BLaER1 (cell line): ENCODE measurements at regions not wholly inside any gene's neighbourhood (a gene's known extent, or its start where the extent isn't known, plus 50 kb on each side); places are given as distances from the start of the nearest gene placed in this dataset.

ENCODE experiments used
- H3K27ac ChIP-seq: shearing (Covaris generic); formaldehyde crosslinking; 2 replicates; pipeline ENCODE4 v1.8.1; 2022
- H3K27me3 ChIP-seq: shearing (Covaris generic); formaldehyde crosslinking; 2 replicates; pipeline ENCODE4 v1.8.1; 2022
- H3K36me3 ChIP-seq: shearing (Covaris generic); formaldehyde crosslinking; 2 replicates; pipeline ENCODE4 v1.8.1; 2022
- H3K4me1 ChIP-seq: shearing (Covaris generic); formaldehyde crosslinking; 2 replicates; pipeline ENCODE4 v1.8.1; 2022
- H3K4me2 ChIP-seq: shearing (Covaris generic); formaldehyde crosslinking; 2 replicates; pipeline ENCODE4 v1.8.1; 2022
- H3K4me3 ChIP-seq: shearing (Covaris generic); formaldehyde crosslinking; 2 replicates; pipeline ENCODE4 v1.8.1; 2022
- H3K9ac ChIP-seq: shearing (Covaris generic); formaldehyde crosslinking; 2 replicates; pipeline ENCODE4 v1.8.1; 2022
- H3K9me3 ChIP-seq: shearing (Covaris generic); formaldehyde crosslinking; 2 replicates; pipeline ENCODE4 v1.8.1; 2022
- H4K20me1 ChIP-seq: shearing (Covaris generic); formaldehyde crosslinking; 2 replicates; pipeline ENCODE4 v1.8.1; 2022
- Cebpa-rat ChIP-seq: shearing (Covaris generic); IDR thresholded peaks from 2 replicates; pipeline ENCODE4 v1.8.1; 2022

DNA sequence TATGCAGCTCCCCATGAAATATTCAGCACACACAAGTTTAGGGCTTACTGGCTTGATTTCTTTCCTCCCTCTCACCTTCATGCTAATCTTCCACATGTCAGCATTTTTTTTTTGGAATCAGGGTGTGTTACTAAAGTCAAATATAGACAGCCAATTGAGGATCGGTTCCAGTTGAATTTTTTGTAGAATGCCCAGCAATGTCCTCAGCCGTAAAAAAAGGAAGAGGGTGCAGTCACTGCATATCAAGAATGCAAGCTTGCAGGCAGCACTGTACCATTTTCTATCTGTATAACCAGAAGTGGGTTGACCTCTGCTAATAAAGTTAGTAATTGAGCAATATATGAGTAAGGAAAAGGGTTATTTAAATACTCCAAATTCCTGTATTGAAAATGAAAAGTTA, 51.4 kb upstream of the CHMP2B start:
- no peak overlapping the region for H3K4me3 ChIP-seq
- no peak for TF ChIP-seq Cebpa-rat
- H3K4me2 ChIP-seq = no peak overlapping the region
- no peaks in the 10 kb centered on the region for H3K4me1 ChIP-seq
- no peaks in the 10 kb centered on the region for H3K36me3 ChIP-seq
- no peaks in the 10 kb centered on the region for H3K27me3 ChIP-seq
- no peak overlapping the region for H3K27ac ChIP-seq
- H3K9ac ChIP-seq = no peak overlapping the region
- H3K9me3 ChIP-seq = no peaks in the 10 kb centered on the region
- H4K20me1 ChIP-seq = no peaks in the 10 kb centered on the region

DNA sequence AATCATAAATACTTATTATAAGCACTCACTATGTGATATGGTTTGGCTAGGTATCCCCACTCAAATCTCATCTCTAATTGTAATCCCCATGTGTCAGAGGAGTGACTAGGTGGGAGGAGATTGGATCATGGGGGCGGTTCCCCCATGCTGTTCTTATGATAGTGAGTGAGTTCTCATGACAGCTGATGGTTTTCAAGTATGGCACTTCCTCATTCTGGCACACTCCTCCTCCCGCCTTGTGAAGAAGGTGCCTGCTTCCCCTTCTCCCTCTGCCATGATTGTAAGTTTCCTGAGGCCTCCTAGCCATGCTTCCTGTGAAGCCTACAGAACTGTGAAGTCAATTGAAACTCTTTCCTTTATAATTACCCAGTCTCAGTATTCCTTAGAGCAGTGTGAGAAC, 53.3 kb upstream of the CHMP2B start:
- Histone ChIP-seq H3K36me3 (no peaks in the 10 kb centered on the region), H3K9me3 (no peaks in the 10 kb centered on the region), H3K27me3 (no peaks in the 10 kb centered on the region), H3K27ac (no peak overlapping the region), H4K20me1 (no peaks in the 10 kb centered on the region), H3K4me2 (no peak overlapping the region), H3K4me3 (no peak overlapping the region), H3K9ac (no peak overlapping the region), H3K4me1 (no peaks in the 10 kb centered on the region)
- no peak for TF ChIP-seq Cebpa-rat

DNA sequence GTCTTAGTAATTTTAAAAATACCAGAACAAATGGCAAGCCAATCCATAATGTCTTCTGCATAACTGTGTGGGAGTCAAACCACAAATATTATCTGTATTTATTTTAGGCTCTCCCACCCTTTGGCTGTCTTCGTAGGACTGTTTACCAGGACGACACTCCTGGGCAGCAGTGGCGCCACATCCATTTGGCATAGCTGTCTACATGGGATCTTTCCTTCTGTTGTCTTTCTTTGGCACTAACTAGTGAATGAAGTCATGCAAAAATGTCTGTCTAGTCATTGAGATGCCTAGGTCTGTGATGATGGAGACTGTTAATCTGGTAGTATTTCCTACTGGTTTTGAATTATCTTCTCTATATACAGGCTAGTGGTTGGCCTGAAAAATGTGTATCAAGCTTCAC, 54.0 kb upstream of the CHMP2B start:
- no peaks in the 10 kb centered on the region for H3K36me3 ChIP-seq
- H3K27me3 ChIP-seq = no peaks in the 10 kb centered on the region
- no peaks in the 10 kb centered on the region for H4K20me1 ChIP-seq
- no peaks in the 10 kb centered on the region for H3K4me1 ChIP-seq
- no peak overlapping the region for H3K9ac ChIP-seq
- no peaks in the 10 kb centered on the region for H3K9me3 ChIP-seq
- no peak overlapping the region for H3K27ac ChIP-seq
- H3K4me2 ChIP-seq = no peak overlapping the region
- no peak for TF ChIP-seq Cebpa-rat
- H3K4me3 ChIP-seq = no peak overlapping the region

DNA sequence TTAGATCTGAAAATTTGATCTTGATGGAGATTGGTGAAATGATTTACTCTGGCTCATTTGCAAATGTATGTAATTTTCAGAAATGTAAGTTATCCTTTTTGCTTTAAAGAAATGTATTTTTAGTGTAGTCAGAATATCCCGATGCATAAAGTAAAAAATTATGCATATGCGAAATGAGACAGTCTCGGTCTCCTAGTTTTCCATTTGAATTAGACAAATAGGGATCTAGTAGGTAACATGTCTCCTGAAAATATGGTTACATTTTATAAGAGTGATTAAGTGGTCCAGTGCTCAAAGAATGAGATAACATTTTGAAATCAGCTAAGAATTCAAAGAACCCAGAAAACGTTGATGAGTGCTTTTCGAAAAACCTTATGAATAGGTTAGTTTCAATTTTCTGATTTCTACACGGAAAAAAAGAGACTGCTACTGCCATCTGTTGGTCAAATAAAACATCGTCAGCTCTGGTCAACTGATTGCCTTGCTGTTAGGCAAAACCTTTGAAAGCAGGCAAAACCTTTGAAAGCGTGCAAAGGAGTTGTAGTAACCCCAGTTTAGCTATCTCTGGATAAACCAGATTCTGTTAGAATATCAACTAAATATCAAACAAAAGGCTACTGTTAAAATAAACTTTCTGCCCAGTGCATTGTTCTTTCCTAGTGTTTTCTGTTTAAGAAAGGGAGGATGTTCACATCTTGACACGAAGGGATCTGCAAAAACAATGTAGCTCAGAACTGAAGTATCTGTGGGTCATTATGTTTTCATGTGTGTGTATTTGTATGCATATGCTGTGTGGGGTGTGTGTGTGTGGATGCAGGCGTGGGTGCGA, 59.3 kb upstream of the CHMP2B start:
- Histone ChIP-seq H3K9me3 (no peaks in the 10 kb centered on the region), H3K4me2 (0 out of 2 replicates have a peak overlapping the region, but pooled peaks have one; percentile 4), H3K4me1 (no peaks in the 10 kb centered on the region), H4K20me1 (no peaks in the 10 kb centered on the region), H3K27me3 (no peaks in the 10 kb centered on the region), H3K4me3 (no peak overlapping the region), H3K9ac (no peak overlapping the region), H3K27ac (no peak overlapping the region), H3K36me3 (no peaks in the 10 kb centered on the region)
- no peak for TF ChIP-seq Cebpa-rat

DNA sequence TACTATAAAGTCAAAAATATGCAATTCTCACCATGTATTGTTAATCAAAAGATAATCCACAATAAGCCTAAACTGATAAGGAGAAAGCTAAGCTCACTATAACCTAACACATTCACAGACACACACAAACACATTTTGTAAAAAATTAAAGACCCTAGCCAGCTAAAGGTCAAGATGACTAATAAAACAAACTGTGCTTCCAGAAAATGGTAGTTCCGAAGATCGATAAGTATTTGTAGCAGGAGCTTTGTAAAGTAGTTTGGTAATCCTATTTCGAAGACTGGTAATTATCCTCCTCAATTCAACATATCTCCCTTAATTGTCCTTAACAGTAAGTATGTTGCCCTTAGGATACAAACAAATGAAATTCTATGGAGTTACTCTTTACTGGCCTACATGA, 62.9 kb upstream of the CHMP2B start:
- Histone ChIP-seq H4K20me1 (no peaks in the 10 kb centered on the region), H3K9ac (no peak overlapping the region), H3K4me3 (no peak overlapping the region), H3K4me1 (no peaks in the 10 kb centered on the region), H3K27me3 (no peaks in the 10 kb centered on the region), H3K4me2 (no peak overlapping the region), H3K36me3 (no peaks in the 10 kb centered on the region), H3K9me3 (no peaks in the 10 kb centered on the region), H3K27ac (no peak overlapping the region)
- no peak for TF ChIP-seq Cebpa-rat

DNA sequence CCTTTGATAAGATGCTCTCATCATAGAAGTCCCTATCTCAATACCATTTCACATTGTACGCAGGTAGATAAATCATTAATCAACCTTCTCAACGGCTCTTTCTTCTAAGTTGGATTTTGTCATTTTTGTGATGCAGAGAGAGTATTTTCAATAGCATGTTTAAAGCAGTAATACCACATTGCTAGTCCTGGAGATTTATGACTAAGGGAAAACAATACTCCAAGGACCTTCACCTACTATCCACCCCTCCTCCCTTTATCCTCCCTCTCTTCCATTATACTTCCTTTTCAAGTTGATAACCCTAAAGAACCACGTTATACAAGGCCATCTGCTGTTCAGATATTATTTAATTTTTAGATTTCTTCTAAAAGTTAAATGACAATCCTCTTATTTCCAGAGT, 65.3 kb upstream of the CHMP2B start:
- Histone ChIP-seq H3K9ac (no peak overlapping the region), H3K27ac (no peak overlapping the region), H3K36me3 (no peaks in the 10 kb centered on the region), H3K27me3 (no peaks in the 10 kb centered on the region), H3K4me3 (no peak overlapping the region), H3K9me3 (no peaks in the 10 kb centered on the region), H3K4me1 (no peaks in the 10 kb centered on the region), H3K4me2 (no peak overlapping the region), H4K20me1 (no peaks in the 10 kb centered on the region)
- TF ChIP-seq Cebpa-rat = no peak

DNA sequence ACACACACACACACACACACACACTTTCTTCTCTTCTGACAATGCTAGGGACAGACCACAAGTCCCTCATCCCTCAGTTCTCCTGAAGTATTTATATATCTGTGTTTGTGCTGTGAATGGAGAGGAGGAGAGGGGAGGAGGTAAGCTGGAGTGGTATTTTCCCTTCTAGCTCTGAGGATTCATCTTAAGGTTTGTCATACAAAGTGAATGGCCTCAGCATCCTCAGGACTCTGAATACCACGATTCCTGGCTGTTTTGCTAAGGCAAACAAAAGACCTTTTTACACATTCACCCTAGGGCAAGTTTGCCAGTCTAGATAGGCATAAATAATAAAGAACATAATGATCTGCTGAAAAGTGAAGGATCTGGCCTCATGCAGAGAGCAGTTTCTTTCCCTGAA, 65.7 kb upstream of the CHMP2B start:
- Histone ChIP-seq H3K27me3 (no peaks in the 10 kb centered on the region), H3K4me3 (no peak overlapping the region), H3K9me3 (no peaks in the 10 kb centered on the region), H3K4me2 (no peak overlapping the region), H4K20me1 (no peaks in the 10 kb centered on the region), H3K9ac (no peak overlapping the region), H3K36me3 (no peaks in the 10 kb centered on the region), H3K27ac (no peak overlapping the region), H3K4me1 (no peaks in the 10 kb centered on the region)
- no peak for TF ChIP-seq Cebpa-rat

DNA sequence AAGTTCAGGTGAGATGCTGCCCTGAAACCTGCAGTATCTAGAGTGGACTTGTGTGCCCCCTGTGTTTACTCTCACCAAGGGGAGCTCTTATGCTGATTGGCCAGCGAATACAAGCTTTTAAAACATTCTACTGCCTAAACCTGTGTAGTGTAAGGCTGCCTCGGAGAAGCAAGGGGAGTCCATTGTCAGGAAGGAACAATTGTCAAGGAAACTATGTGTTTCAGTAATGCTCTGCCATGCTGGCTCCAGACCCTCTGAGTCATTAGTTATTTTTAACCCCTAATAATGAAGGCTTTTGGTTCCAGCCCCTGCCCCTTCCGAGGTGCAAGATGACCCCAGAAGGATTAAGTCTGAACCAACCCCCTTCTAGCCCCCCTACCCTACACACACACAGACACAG, 66.1 kb upstream of the CHMP2B start:
- H3K4me3 ChIP-seq = no peak overlapping the region
- no peak for TF ChIP-seq Cebpa-rat
- H3K36me3 ChIP-seq = no peaks in the 10 kb centered on the region
- H3K4me2 ChIP-seq = no peak overlapping the region
- H3K9ac ChIP-seq = no peak overlapping the region
- no peaks in the 10 kb centered on the region for H3K9me3 ChIP-seq
- H3K27me3 ChIP-seq = no peaks in the 10 kb centered on the region
- H3K27ac ChIP-seq = no peak overlapping the region
- no peaks in the 10 kb centered on the region for H4K20me1 ChIP-seq
- no peaks in the 10 kb centered on the region for H3K4me1 ChIP-seq

DNA sequence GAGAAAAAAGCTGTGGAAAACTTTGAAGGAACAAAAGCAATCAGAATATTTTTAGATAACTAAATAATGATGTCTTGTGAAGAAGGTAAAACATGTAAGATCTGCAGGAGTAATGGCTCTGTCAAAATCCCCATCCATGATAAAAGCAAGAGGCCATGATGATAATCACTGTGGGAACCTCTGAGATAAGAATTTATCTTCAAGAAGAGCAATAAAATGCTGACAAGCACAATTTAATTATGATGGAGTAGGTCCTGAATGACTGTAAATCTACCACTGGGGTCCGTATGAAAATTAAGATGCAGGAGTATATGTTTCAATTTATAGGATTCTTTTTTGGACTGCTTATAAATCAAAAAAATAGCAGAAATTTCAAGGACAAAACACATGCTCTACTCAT, 68.3 kb upstream of the CHMP2B start:
- no peak overlapping the region for H3K4me2 ChIP-seq
- no peak for TF ChIP-seq Cebpa-rat
- H3K27me3 ChIP-seq = no peaks in the 10 kb centered on the region

DNA sequence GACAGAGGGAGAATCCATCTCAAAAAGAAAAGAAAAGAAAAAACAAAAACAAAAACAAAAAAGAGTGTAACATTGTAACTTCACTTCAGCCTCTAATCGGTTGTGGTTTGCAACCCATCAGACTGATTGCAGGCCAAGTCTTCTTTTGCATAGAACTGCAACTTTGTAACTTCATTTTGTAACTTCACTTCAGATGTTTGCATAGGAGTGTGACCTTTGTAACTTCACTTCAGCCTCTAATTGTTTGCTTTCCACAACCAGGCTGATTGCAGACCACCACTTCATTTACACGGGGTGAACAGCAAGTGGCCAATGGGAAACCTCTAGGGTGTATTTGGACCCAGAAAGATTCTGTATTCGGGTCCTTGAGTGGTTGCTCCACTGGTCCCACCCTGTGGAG, 79.1 kb upstream of the CHMP2B start:
- no peak for TF ChIP-seq Cebpa-rat
- Histone ChIP-seq H3K27me3 (no peaks in the 10 kb centered on the region), H3K9me3 (peaks cover 14% of the 10 kb centered on the region), H3K4me1 (no peaks in the 10 kb centered on the region), H4K20me1 (no peaks in the 10 kb centered on the region), H3K4me2 (no peak overlapping the region), H3K9ac (no peak overlapping the region), H3K4me3 (no peak overlapping the region), H3K27ac (no peak overlapping the region), H3K36me3 (no peaks in the 10 kb centered on the region)

More for the DNA sequence above, 68.3 kb upstream of the CHMP2B start:
- Histone ChIP-seq H3K4me1 (no peaks in the 10 kb centered on the region), H3K36me3 (no peaks in the 10 kb centered on the region), H3K9me3 (no peaks in the 10 kb centered on the region), H3K27ac (no peak overlapping the region), H4K20me1 (no peaks in the 10 kb centered on the region), H3K4me3 (no peak overlapping the region), H3K9ac (no peak overlapping the region)

DNA sequence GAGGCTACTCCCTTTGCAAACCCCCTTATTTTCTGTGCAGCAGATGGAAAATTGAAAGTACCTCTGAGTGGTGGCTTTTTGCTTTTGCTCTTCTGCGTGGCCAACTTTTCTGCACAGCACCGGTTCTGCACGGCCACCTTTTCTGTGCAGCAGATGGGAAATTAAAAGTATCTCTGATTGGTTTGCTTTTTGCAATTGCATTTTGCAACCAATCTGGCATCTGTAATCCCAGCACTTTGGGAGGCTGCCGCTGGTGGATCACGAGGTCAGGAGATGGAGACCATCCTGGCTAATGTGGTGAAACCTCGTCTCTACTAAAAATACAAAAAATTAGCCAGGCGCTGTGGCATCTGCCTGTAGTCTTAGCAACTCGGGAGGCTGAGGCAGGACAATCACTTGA, 79.5 kb upstream of the CHMP2B start:
- H3K9me3 ChIP-seq = peaks cover 14% of the 10 kb centered on the region
- no peaks in the 10 kb centered on the region for H3K27me3 ChIP-seq
- TF ChIP-seq Cebpa-rat = no peak
- no peaks in the 10 kb centered on the region for H3K36me3 ChIP-seq
- H3K9ac ChIP-seq = no peak overlapping the region
- no peak overlapping the region for H3K4me3 ChIP-seq
- H3K27ac ChIP-seq = no peak overlapping the region
- no peak overlapping the region for H3K4me2 ChIP-seq
- H3K4me1 ChIP-seq = no peaks in the 10 kb centered on the region
- no peaks in the 10 kb centered on the region for H4K20me1 ChIP-seq
